ENCODE measurements at regions not wholly inside any gene's neighbourhood (a gene's known extent, or its start where the extent isn't known, plus 50 kb on each side); places are given as distances from the start of the nearest gene placed in this dataset.

GRCh38 chr1:81412954-81413353 lies 387.8 kb upstream of the ADGRL2 start:
- H3K27me3 ChIP-seq: no peaks in the 10 kb centered on the region
- TF ChIP-seq POLR2A (IDR thresholded peaks at IDR 0.05) (no peak), CTCF (IDR thresholded peaks at IDR 0.05) (no peak)
- H3K9me3 ChIP-seq: no peaks in the 10 kb centered on the region
- no peak overlapping the region for H3K27ac ChIP-seq
- H3K4me1 ChIP-seq: peaks cover 0 to 5% (median 0%) of the 10 kb centered on the region in 3 donors
- H3K4me3 ChIP-seq: no peak overlapping the region
- 65 to 66% methylated on average over 4 of the region's 4 CpGs for WGBS, 2 donors
- DNase-seq: no peak
- intact Hi-C loops (cut with DNase I): no loop called here
- H3K36me3 ChIP-seq: no peaks in the 10 kb centered on the region

GRCh38 chr1:81410941-81411340 lies 389.8 kb upstream of the ADGRL2 start:
- H3K27ac ChIP-seq: no peak overlapping the region
- no peaks in the 10 kb centered on the region for H3K9me3 ChIP-seq
- H3K4me3 ChIP-seq: no peak overlapping the region
- TF ChIP-seq CTCF (IDR thresholded peaks at IDR 0.05) (no peak), POLR2A (IDR thresholded peaks at IDR 0.05) (no peak)
- intact Hi-C loops (cut with DNase I): no loop called here
- peaks cover 0 to 5% (median 3%) of the 10 kb centered on the region in 3 donors for H3K4me1 ChIP-seq
- 62 to 68% methylated on average over 3 of the region's 3 CpGs for WGBS, 2 donors
- H3K36me3 ChIP-seq: no peaks in the 10 kb centered on the region
- no peak for DNase-seq
- no peaks in the 10 kb centered on the region for H3K27me3 ChIP-seq

- peaks cover 0 to 5% (median 3%) of the 10 kb centered on the region in 3 donors for H3K4me1 ChIP-seq
- H3K27ac ChIP-seq: no peak overlapping the region
- no peak overlapping the region for H3K4me3 ChIP-seq
- no peaks in the 10 kb centered on the region for H3K27me3 ChIP-seq
- intact Hi-C loops (cut with DNase I): no loop called here
- no peaks in the 10 kb centered on the region for H3K9me3 ChIP-seq
- H3K36me3 ChIP-seq: no peaks in the 10 kb centered on the region
- TF ChIP-seq POLR2A (IDR thresholded peaks at IDR 0.05) (no peak), CTCF (IDR thresholded peaks at IDR 0.05) (no peak)
- WGBS, 2 donors: 55 to 56% methylated on average over 1 of the region's 1 CpG
- no peak for DNase-seq
These were observed 390.4 kb upstream of the ADGRL2 start for GRCh38 chr1:81410351-81410750.

GRCh38 chr1:81409780-81410274 lies 390.9 kb upstream of the ADGRL2 start:
- WGBS, 2 donors: 36 to 44% methylated on average over 3 of the region's 3 CpGs
- no peaks in the 10 kb centered on the region for H3K9me3 ChIP-seq
- H3K27ac ChIP-seq: no peak overlapping the region
- TF ChIP-seq CTCF (IDR thresholded peaks at IDR 0.05) (no peak), POLR2A (IDR thresholded peaks at IDR 0.05) (no peak)
- no peak overlapping the region for H3K4me3 ChIP-seq
- peaks cover 0 to 5% (median 3%) of the 10 kb centered on the region in 3 donors for H3K4me1 ChIP-seq
- no peaks in the 10 kb centered on the region for H3K27me3 ChIP-seq
- no peak for DNase-seq
- no peaks in the 10 kb centered on the region for H3K36me3 ChIP-seq
- intact Hi-C loops (cut with DNase I): no loop called here

- no peak overlapping the region for H3K4me3 ChIP-seq
- no peaks in the 10 kb centered on the region for H3K36me3 ChIP-seq
- TF ChIP-seq POLR2A (IDR thresholded peaks at IDR 0.05) (no peak), CTCF (IDR thresholded peaks at IDR 0.05) (no peak)
- no peak overlapping the region for H3K27ac ChIP-seq
- peaks cover 0 to 3% (median under 1%) of the 10 kb centered on the region in 3 donors for H3K4me1 ChIP-seq
- intact Hi-C loops (cut with DNase I): no loop called here
- H3K9me3 ChIP-seq: no peaks in the 10 kb centered on the region
- no peak for DNase-seq
- no peaks in the 10 kb centered on the region for H3K27me3 ChIP-seq
These were observed 391.5 kb upstream of the ADGRL2 start for GRCh38 chr1:81409262-81409661.
